Spinal cord (tissue), 9 donors: ENCODE measurements at regions not wholly inside any gene's neighbourhood (a gene's known extent, or its start where the extent isn't known, plus 50 kb on each side); places are given as distances from the start of the nearest gene placed in this dataset.

Experiments used
- DNase-seq, 6 donors: peaks; one replicate each; pipeline versions ENCODE4 v3.0.0 to v3.0.0-alpha.2; 2013 to 2015; ENCODE audit warnings: low spot score in 6 of 6, low read depth in 4 of 6
- H3K27ac ChIP-seq: one replicate; pipeline ENCODE4 v1.5.1; 2013; ENCODE audit warnings: low read depth, low read length, control low read depth
- H3K27me3 ChIP-seq: one replicate; pipeline ENCODE4 v1.6.1; 2013; ENCODE audit warnings: low read length; ENCODE audit not compliant: control insufficient read depth, insufficient read depth
- H3K36me3 ChIP-seq: one replicate; pipeline ENCODE4 v1.6.1; 2013; ENCODE audit warnings: low read length; ENCODE audit not compliant: control insufficient read depth, insufficient read depth
- H3K4me1 ChIP-seq: one replicate; pipeline ENCODE4 v1.6.1; 2013; ENCODE audit warnings: low read length; ENCODE audit not compliant: control insufficient read depth, insufficient read depth
- H3K4me3 ChIP-seq: one replicate; pipeline ENCODE4 v1.5.1; 2013; ENCODE audit warnings: low read depth, low read length, control low read depth
- H3K9me3 ChIP-seq: one replicate; pipeline ENCODE4 v1.6.1; 2013; ENCODE audit warnings: low read length; ENCODE audit not compliant: control insufficient read depth, insufficient read depth
- WGBS: methylation state at CpG from one replicate; pipeline ENCODE4 v1.1.5; 2013; ENCODE audit warnings: missing lambda C conversion rate; ENCODE audit not compliant: insufficient coverage; 5-methylcytosine and 5-hydroxymethylcytosine counted together
- donor health status: healthy.

DNA sequence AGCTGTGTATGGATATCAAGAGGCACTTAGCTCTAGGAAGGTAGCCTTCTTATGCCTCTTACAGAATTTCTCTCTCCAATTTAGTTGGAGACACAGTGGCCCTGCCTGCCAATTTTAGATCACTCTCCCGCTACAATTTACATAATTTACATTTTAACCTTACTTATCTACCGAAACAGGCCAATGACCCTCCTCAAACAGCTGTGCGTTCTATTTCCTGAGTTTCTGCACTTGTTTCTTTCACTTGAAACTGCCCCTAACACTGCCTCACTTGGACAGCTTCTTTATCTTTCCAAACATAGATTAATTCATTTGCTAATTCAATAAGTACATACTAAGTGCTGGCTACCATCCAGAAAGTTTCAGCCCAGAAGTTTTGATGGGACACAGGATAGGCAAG, 52.9 kb upstream of the HDDC2 start:
- Histone ChIP-seq H3K9me3 (no peaks in the 10 kb centered on the region), H3K27me3 (peaks cover 6% of the 10 kb centered on the region), H3K4me3 (no peak overlapping the region), H3K4me1 (peaks cover 10% of the 10 kb centered on the region), H3K36me3 (no peaks in the 10 kb centered on the region), H3K27ac (no peak overlapping the region)
- 93% methylated on average over 3 of the region's 3 CpGs for WGBS
- DNase-seq: no peak

DNA sequence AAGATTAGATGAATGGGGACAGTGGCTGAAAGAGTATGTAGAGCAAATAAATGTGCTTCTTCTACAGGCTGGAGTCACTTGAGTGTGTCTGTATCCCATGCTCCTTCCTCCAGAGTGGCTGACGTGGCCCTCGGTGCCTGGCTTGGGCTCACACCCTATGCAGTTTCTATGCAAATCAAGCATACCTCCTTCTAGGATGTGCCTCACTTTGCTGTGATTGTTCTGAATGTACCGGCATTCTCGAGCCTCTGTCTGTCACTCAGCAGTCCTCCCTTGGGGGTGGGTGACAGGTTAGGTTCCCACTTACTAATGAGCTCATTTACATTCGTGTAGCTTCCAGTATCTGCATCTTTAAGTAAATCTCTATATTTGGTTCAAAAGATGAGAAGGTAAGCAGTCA, 55.1 kb upstream of the HDDC2 start:
- no peak for DNase-seq
- Histone ChIP-seq H3K27me3 (peaks cover 6% of the 10 kb centered on the region), H3K4me1 (peaks cover 10% of the 10 kb centered on the region), H3K9me3 (no peaks in the 10 kb centered on the region), H3K4me3 (no peak overlapping the region), H3K27ac (peak overlapping the region; percentile 25), H3K36me3 (no peaks in the 10 kb centered on the region)
- WGBS: 33% methylated on average over 2 of the region's 5 CpGs

GRCh38 chr6:125357515-125358256, 55.9 kb upstream of the HDDC2 start:
- Histone ChIP-seq H3K27me3 (peaks cover 7% of the 10 kb centered on the region), H3K27ac (peak overlapping the region; percentile 25), H3K9me3 (no peaks in the 10 kb centered on the region), H3K36me3 (no peaks in the 10 kb centered on the region), H3K4me3 (no peak overlapping the region), H3K4me1 (peaks cover 10% of the 10 kb centered on the region)
- WGBS: 6% methylated on average over 5 of the region's 8 CpGs
- peak in 5 of 6 donors; percentile 69 to 95 (median 80) for DNase-seq

GRCh38 chr6:125358898-125359297, 57.1 kb upstream of the HDDC2 start:
- Histone ChIP-seq H3K4me1 (peaks cover 22% of the 10 kb centered on the region), H3K36me3 (no peaks in the 10 kb centered on the region), H3K27me3 (peaks cover 18% of the 10 kb centered on the region), H3K9me3 (no peaks in the 10 kb centered on the region), H3K27ac (no peak overlapping the region), H3K4me3 (no peak overlapping the region)
- no peak for DNase-seq
- WGBS: 67% methylated on average over 1 of the region's 3 CpGs

- no peak overlapping the region for H3K4me3 ChIP-seq
- DNase-seq: no peak
- no peaks in the 10 kb centered on the region for H3K9me3 ChIP-seq
- no CpG with 5 or more reads among the region's 2 CpGs for WGBS
- H3K4me1 ChIP-seq: peaks cover 21% of the 10 kb centered on the region
- H3K27ac ChIP-seq: no peak overlapping the region
- no peaks in the 10 kb centered on the region for H3K36me3 ChIP-seq
- peaks cover 15% of the 10 kb centered on the region for H3K27me3 ChIP-seq
These were observed 60.1 kb upstream of the HDDC2 start for GRCh38 chr6:125361868-125362267.

DNA sequence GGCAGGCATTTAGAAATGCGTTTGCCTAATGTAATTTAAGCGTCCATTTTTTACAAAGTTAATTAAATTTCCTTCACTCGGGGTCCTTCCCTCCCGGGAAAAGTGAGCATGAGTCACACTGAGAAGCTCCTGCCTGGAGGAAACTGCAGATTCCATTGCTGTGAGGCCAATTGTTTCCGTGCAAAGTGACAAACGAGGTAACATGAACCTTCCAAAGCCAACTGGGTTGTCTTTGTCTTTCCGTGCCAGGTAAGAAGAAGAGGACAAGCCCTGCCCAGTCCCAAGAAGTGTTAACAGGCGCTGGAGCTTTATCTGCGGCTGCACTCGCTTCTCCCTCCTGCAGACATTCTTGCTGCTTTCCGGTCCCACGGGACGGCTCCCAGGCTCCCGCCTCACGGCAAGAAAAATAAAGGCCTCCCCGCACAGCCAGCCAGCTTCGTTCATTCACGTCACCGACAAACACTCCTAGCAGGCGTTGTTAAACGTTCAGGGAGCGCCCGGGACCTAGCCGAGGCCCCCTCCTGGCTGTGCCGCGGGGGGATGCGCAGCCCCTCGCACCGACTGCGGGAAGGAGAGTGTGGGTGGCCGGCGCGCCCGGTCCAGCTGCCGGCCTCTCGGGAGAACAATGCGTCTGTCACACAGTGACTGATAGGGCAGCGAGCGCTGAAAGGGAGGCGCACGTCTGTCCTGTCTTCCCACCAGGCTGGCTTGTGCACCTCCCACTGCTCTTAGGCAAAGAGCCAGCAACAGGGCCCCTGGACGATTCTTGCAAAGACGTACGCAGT, 61.5 kb upstream of the HDDC2 start:
- 1% methylated on average over 43 of the region's 44 CpGs for WGBS
- H3K27me3 ChIP-seq: peaks cover 15% of the 10 kb centered on the region
- H3K36me3 ChIP-seq: no peaks in the 10 kb centered on the region
- H3K27ac ChIP-seq: peak overlapping the region; percentile 72
- peaks cover 13% of the 10 kb centered on the region for H3K4me1 ChIP-seq
- H3K9me3 ChIP-seq: no peaks in the 10 kb centered on the region
- peak overlapping the region; percentile 59 for H3K4me3 ChIP-seq
- peak in 4 of 6 donors; percentile 51 to 91 (median 71) for DNase-seq

GRCh38 chr6:125363824-125364165, 62.0 kb upstream of the HDDC2 start:
- Histone ChIP-seq H3K27ac (peak overlapping the region; percentile 72), H3K4me1 (peaks cover 13% of the 10 kb centered on the region), H3K27me3 (peaks cover 15% of the 10 kb centered on the region), H3K4me3 (peak overlapping the region; percentile 59), H3K9me3 (no peaks in the 10 kb centered on the region), H3K36me3 (no peaks in the 10 kb centered on the region)
- WGBS: 13% methylated on average over 8 of the region's 9 CpGs
- DNase-seq: no peak

- H3K9me3 ChIP-seq: no peaks in the 10 kb centered on the region
- 72% methylated on average over 3 of the region's 5 CpGs for WGBS
- DNase-seq: no peak
- H3K4me1 ChIP-seq: peaks cover 13% of the 10 kb centered on the region
- no peak overlapping the region for H3K4me3 ChIP-seq
- H3K27me3 ChIP-seq: peaks cover 15% of the 10 kb centered on the region
- no peaks in the 10 kb centered on the region for H3K36me3 ChIP-seq
- H3K27ac ChIP-seq: no peak overlapping the region
These were observed 63.5 kb upstream of the HDDC2 start for GRCh38 chr6:125365230-125365629.

GRCh38 chr6:125367036-125367782, 65.4 kb upstream of the HDDC2 start:
- Histone ChIP-seq H3K9me3 (no peaks in the 10 kb centered on the region), H3K4me3 (no peak overlapping the region), H3K36me3 (no peaks in the 10 kb centered on the region), H3K4me1 (peaks cover 13% of the 10 kb centered on the region), H3K27ac (no peak overlapping the region), H3K27me3 (peaks cover 15% of the 10 kb centered on the region)
- WGBS: 100% methylated on average over 1 of the region's 3 CpGs
- no peak for DNase-seq
